ENCODE measurements at regions not wholly inside any gene's neighbourhood (a gene's known extent, or its start where the extent isn't known, plus 50 kb on each side); places are given as distances from the start of the nearest gene placed in this dataset.

Small RNAs in the stretch of these regions (microRNA-seq; reads per million reads assigned to microRNA genes)
- 0 reads per million in 2 donors for gene MIR4494 (ENCODE audit: borderline number of aligned reads in 2 of 2, borderline replicate concordance in 1 of 2)
